Germinal center (tissue), 1 donor: ENCODE measurements at regions not wholly inside any gene's neighbourhood (a gene's known extent, or its start where the extent isn't known, plus 50 kb on each side); places are given as distances from the start of the nearest gene placed in this dataset.
"Not testable (repeated sequence)": the region's sequence is repeated elsewhere in the genome, so short reads cannot be mapped to it uniquely, and the experiment has no call there.

Experiments used
- DNase-seq: peaks from one replicate; pipeline ENCODE4 v3.0.0; 2012; ENCODE audit warnings: mixed read lengths, low spot score

- DNase-seq, result not testable (repeated sequence)
Measured at GRCh38 chr4:118502967-118503366, 150.2 kb upstream of the PRSS12 start.

- DNase-seq, result not testable (repeated sequence)
Measured at GRCh38 chr4:118504927-118505326, 152.1 kb upstream of the PRSS12 start.

GRCh38 chr4:118505491-118505890 lies 152.7 kb upstream of the PRSS12 start:
- DNase-seq, result not testable (repeated sequence)

DNA sequence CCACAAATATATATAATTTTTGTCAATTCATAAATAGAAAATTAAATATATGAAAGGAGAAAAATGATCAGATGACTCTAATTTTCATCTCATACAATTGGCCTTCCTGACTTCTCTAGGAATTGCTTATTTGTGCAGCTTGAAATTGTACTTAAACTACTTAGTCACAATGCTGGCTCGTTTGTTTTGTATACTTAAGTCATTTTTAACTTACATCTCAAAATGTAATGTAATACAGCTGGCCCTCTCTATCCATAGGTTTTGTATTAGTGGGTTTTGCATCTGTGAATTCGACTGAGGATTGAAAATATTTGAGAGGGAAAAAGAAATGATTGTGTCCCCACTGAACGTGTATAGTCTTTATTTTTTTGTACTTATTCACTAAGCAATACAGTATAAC lies 160.1 kb upstream of the PRSS12 start:
- DNase-seq, result not testable (repeated sequence)

- not testable (repeated sequence) for DNase-seq
Measured at GRCh38 chr4:118514332-118514731, 161.5 kb upstream of the PRSS12 start.

DNA sequence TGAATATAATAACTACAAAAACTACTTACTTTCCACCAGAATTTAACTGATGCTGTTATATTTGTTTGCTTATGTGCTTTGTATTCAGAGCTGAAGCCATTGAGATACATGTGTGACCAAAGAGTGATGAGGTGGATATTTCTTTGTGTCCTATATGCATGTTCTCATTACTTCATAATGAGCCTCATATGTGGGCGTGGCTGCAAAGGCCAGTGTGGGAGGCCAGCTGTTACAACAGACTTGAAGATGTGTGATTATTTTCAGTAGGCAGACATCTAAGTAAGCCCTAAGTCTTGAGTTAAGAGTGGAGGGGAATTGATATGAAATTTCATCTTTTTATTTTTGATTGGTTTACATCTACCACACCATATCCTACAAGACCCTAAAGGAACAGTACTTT lies 163.3 kb upstream of the PRSS12 start:
- DNase-seq, result not testable (repeated sequence)

DNA sequence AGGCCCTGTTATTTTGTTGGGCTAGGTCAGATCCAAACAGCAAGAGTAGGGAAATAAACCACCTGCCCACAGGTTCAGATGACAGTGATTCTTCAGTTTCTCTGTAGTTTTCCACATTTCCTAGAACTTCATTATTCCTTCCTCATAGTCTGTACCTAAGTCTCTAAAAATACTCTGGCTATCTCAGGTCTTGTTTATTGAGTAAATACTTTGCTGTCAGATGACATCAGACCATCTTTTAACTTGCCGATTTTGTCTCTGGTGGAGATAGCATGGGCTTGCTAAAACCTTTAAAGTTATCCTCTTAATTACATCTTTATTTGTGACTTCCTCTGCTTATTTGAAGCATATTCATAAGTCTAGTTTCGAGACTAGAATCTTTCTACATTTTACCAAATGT lies 155.1 kb upstream of the METTL14 start:
- not testable (repeated sequence) for DNase-seq

GRCh38 chr4:118531947-118532346 lies 153.2 kb upstream of the METTL14 start:
- DNase-seq, result not testable (repeated sequence)

DNA sequence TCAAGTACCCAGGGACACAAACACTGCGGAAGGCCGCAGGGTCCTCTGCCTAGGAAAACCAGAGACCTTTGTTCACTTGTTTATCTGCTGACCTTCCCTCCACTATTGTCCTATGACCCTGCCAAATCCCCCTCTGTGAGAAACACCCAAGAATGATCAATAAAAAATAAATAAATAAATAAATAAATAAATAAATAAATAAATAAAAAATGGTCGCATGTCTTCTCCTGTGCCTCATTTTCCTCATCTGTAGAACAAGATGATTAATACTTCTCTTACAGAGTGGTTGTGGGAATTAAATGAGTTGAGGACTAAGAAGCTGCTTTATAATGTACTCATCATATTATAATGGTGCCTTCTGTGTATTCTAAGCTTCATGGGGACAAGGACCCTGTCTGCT lies 149.4 kb upstream of the METTL14 start:
- not testable (repeated sequence) for DNase-seq

DNA sequence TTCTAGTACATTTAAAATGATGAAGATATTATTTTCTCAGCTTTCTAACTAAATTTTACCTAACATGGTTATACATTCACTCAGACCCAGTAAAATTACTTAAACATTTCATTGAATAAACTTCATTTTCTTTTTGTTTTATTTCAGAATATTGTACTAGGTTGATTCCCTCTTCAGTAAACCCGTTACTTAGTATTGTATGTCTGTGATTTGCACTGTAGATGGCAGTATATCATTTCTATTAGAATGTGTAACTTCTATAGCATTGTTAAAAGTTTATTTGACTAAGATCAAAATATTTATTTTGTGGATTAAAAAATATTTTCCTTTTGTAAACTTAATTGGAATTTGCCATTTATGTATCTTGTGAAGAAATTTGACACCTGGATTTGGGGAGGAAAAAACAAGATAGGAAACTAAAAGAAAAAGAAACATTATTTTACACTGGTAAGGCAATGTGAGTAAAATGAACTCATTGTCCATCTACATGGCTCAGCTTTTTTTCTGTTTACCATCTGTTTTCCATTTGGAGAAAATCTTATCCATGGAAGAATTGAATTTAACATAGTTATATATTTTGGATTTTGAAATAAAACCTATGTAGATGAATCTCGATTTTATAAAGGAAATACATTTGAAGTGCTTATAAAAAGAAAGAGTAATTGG lies 145.6 kb upstream of the METTL14 start:
- not testable (repeated sequence) for DNase-seq

- DNase-seq, result not testable (repeated sequence)
Measured at GRCh38 chr4:118556576-118556975, 128.6 kb upstream of the METTL14 start.

- DNase-seq, result no peak
Measured at GRCh38 chr4:118557298-118557851, 127.8 kb upstream of the METTL14 start.

DNA sequence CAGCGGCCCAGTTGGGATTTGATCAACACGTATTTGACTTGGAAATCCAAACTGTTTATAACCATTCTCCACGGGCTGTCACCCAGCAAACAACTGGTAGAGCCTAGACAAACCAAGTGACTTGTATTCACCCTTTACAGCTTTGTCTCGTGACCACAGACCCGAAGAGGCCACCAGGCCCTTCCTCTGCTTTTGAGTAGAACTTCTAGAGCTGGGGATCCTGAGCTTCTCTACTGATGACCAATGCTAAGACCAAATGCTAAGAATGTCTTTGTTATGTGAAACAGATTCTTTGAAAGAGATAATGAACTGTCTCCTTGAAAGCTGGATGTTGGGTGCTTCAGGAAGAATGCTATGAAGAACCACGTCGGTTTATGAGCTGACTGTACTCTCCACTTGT lies 127.0 kb upstream of the METTL14 start:
- not testable (repeated sequence) for DNase-seq

DNA sequence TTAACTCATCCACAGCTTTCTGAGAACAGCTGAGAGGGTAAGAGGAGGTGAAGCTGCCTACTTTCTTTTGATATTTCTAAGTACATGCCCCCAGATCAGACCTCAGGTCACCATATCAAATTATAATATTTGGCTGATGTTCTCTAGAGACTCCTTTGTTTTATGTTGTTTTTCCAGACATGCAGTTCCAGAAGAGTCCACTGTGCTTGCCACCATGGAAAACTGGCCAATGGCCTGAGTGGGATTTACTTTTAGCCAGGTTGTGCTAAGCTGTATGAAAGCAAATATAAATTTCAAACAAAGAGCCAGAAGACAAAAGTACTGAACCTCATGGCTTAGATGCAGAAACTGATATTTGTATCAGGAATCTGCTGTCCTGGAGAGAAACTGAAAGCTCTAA lies 123.6 kb upstream of the METTL14 start:
- not testable (repeated sequence) for DNase-seq

DNA sequence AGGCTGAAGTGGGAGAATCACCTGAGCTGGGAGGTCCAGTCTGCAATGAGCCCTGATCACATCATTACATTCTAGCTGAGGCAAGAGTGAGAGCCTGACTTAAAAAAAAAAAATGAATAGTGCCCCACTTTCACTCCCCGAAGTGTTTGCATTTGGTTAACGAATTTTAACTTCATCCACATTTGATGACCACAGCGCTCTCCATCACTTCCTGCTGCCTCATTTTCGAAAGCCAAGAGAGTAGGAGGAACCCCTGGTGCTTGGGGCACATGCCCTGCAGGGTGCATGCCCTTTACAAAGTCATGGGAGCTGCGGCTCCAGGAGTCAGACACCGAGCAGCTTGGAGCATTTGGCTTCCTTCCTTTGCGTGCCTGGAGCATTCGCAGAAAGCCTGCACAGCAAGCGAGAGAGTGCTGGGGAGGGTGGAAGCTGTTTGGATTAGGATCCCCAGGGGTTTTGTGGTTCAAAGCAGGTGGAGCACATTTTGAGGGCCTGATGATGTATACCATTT lies 119.1 kb upstream of the METTL14 start:
- DNase-seq, result not testable (repeated sequence)

- DNase-seq, result not testable (repeated sequence)
Measured at GRCh38 chr4:118572991-118573390, 112.2 kb upstream of the METTL14 start.

DNA sequence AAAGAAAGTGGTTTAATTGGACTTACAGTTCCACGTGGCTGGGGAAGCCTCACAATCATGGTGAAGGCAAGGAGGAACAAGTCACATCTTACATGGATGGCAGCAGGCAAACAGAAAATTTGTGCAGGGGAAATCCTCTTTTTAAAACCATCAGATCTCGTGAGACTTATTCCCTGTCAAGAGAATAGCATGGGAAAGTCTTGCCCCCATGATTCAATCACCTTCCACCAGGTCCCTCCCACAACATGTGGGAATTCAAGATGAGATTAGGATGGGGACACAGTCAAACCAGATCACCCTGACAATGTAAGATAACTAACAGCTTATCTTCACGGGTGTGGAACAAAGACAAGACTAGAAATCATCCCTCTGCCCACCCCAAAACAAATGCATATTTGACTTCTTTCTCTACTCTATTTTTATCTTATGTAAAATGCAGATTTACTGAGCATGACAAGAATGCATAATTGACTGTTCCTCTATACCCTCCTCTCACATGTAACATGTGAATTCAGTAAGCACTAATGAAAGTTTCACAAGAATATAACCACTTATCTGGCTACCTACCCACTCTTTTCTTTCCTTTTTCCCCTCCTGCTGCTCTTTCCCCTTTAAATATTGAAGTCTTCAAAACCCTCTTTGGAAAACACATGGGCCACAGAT lies 110.8 kb upstream of the METTL14 start:
- DNase-seq, result not testable (repeated sequence)

DNA sequence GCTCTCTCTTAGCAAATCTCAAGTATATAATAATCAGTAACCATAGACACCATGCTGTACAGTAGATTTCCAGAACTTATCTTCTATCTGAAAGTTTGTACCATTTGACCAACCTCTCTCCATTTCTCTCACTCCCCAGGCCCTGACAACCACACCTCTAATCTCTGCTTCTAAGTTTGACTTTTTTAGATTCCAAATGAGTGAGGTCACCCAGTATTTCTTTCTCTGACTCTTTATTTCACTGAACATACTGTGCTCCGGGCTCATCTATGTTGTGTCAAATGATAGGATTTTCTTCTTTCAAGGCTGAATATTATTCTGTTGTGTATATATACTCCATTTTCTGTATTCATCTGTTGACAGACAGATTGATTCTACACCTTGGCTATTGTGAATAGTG lies 110.1 kb upstream of the METTL14 start:
- not testable (repeated sequence) for DNase-seq

DNA sequence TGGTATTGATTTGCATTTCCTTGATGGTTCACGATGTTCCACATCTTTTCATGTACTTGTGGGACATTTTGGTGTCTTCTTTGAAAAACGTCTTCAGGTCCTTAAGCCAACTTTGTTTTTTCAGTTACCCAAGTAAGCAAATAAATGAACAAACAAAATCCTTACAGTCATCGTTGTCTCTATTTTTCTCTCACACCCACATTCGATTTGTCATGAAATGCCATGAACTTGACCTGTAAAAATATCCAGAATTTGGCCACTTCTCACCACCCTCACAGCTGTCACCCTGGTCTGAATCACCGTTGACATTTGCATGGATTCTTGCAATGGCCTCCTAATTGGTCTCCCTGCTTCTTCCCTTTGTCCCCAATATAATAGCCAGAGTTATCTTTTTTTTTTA lies 109.5 kb upstream of the METTL14 start:
- DNase-seq, result not testable (repeated sequence)

DNA sequence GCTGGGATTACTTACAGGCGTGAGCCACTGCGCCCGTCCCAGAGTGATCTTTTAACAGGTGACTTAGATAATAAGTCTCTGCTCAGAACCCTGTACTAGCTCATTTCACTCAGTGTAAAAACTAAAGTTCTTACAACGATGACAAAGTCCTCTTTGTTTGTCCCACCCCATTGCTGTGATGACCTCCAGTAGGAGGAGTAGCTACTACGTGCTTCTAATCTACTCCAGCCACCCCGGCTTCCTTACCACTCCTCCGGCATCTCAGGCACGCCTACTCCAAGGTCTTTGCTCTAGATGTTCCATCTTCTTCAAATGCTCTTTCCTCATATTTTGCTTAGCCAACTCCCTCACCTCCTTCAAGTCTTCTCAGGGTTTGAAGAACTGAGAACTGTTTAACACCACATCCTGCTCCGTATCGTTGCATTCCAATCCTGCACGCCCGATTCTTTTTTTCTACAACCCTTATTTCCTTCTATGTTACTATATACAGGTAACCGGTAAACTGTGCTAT lies 108.4 kb upstream of the METTL14 start:
- not testable (repeated sequence) for DNase-seq

DNA sequence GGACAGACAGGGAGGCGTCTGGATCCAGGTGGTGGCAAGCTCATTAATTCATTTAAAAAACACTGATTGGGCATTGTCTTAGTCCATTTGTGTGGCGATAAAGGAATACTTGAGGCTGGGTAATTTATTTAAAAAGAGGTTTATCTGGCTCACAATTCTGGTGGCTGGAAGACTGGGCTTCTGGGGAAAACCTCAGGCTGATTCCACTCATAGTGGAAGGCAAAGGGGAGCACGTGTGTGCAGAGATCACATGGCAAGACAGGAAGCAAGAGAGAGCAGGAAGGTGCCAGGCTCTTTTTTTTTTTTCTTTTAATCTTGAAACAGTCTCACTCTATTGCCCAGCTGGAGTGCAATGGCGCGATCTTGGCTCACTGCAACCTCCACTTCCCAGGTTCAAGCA lies 100.2 kb upstream of the METTL14 start:
- DNase-seq, result no peak

DNA sequence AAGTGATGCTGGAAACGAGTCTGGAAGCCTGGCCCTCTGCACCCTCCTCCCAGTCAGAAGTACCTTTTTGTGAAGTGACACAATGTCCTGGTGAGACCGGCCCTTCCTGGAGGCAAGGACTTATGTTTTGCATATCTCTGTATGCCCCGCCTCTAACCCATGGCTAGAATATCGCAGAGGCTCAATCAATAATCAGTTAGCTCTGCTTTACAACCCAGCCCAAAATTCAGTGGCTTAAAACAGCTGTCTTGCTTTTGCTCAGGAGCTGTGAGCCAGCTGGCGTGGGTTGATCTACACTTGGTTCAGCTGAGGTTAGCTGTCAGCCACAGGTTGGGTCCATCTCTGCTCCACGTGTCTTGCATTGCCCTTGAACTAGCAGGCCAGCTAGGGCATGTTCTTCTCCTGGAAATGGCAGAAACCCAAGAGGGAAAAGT lies 98.8 kb upstream of the METTL14 start:
- DNase-seq, result no peak
